ENCODE measurements at regions not wholly inside any gene's neighbourhood (a gene's known extent, or its start where the extent isn't known, plus 50 kb on each side); places are given as distances from the start of the nearest gene placed in this dataset.

DNA sequence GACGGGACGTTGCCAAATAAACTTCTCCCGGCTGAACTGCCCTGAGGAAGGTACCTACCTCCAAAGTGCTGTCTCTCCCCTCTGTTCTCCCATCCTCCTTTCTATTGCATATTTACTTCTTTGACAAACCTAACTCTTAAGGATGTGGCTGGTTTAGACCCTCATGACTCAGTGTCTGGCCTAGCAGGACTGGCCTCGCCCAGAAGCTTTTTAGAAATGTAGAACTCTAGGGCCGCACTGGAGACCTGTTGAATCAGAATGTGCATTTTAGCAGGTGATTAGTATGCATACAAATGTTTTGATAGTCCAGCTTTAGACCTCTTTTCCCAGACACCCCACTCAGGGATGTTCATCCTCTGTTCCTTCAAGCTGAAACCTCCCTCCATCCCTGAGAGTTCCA, 335.9 kb downstream of the PIK3R1 start:
- H3K27ac ChIP-seq (ENCODE audit: low read depth in 1 of 2, low read length in 2 of 2) = no peak overlapping the region
- intact Hi-C loops (cut with DNase I, micrococcal nuclease) = no loop called here
- H3K4me3 ChIP-seq (ENCODE audit: low read length) = no peak overlapping the region
- H3K36me3 Mint-ChIP-seq (ENCODE audit: low read depth) = no peaks in the 10 kb centered on the region
- DNase-seq (no peak), ATAC-seq (ENCODE audit: poor library complexity) (no peak)
- no peaks in the 10 kb centered on the region for H3K4me1 ChIP-seq (ENCODE audit: insufficient read depth, low read length)
- ChIA-PET CTCF (no interaction called here), POLR2A (interaction anchor here (0.6 kb wide), 1 partner anchor 55 kb away, joined by 3 read pairs; no protein-coding TSS in a partner anchor)
- H3K27me3 Mint-ChIP-seq = no peaks in the 10 kb centered on the region
- H3K4me3 Mint-ChIP-seq = no peak overlapping the region
- no peaks in the 10 kb centered on the region for H3K4me1 Mint-ChIP-seq (ENCODE audit: low read depth)
- TF ChIP-seq, protein P1, sequence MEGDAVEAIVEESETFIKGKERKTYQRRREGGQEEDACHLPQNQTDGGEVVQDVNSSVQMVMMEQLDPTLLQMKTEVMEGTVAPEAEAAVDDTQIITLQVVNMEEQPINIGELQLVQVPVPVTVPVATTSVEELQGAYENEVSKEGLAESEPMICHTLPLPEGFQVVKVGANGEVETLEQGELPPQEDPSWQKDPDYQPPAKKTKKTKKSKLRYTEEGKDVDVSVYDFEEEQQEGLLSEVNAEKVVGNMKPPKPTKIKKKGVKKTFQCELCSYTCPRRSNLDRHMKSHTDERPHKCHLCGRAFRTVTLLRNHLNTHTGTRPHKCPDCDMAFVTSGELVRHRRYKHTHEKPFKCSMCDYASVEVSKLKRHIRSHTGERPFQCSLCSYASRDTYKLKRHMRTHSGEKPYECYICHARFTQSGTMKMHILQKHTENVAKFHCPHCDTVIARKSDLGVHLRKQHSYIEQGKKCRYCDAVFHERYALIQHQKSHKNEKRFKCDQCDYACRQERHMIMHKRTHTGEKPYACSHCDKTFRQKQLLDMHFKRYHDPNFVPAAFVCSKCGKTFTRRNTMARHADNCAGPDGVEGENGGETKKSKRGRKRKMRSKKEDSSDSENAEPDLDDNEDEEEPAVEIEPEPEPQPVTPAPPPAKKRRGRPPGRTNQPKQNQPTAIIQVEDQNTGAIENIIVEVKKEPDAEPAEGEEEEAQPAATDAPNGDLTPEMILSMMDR (IDR thresholded peaks at IDR 0.05) = no peak
- no peaks in the 10 kb centered on the region for H3K9me3 ChIP-seq (ENCODE audit: control insufficient read depth in 1 of 2, insufficient read depth in 1 of 2, low read length in 2 of 2)
- H3K36me3 ChIP-seq (ENCODE audit: insufficient read depth, low read length) = no peaks in the 10 kb centered on the region
- H3K9me3 Mint-ChIP-seq = no peaks in the 10 kb centered on the region
- no peak overlapping the region for H3K27ac Mint-ChIP-seq
- no peaks in the 10 kb centered on the region for H3K27me3 ChIP-seq (ENCODE audit: control insufficient read depth in 1 of 2, insufficient read depth in 2 of 2, low read length in 2 of 2)

DNA sequence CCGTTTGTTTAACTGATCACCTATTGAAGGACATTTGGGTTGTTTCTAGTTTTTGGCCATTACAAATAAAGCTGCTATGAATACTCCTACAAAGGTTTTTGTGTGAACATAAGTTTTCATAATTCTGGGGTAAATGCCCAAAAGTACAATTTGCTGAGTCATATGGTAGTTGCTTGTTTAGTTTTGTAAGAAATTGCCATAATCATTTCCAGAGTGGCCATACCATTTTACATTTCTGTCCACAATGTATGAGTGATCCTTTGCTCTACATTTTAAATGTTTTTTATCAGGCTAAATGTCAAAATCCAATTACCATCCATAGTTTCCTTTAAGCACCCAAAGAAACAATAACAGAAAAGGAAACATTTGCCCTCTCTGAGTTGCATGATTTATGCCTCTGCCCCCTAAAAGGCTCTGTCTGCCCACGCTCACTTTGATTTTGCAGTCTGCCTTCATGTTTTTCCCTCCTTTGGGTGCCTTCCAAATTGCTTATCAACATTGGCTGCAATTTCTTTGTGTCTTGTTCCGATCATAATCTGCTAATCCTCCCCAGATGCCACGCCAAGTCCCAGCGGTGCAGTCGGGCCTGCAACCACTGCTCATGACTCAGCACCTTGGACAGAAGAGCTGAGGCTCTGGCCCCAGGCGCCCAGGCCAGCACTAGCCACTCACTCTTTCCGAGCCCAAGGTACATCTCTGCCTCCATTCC, 339.2 kb downstream of the PIK3R1 start:
- ATAC-seq (ENCODE audit: poor library complexity) (no peak), DNase-seq (no peak)
- Mint-ChIP-seq H3K4me1 (ENCODE audit: low read depth) (no peaks in the 10 kb centered on the region), H3K36me3 (ENCODE audit: low read depth) (no peaks in the 10 kb centered on the region), H3K9me3 (no peaks in the 10 kb centered on the region), H3K27ac (no peak overlapping the region), H3K27me3 (no peaks in the 10 kb centered on the region), H3K4me3 (no peak overlapping the region)
- Histone ChIP-seq H3K4me3 (ENCODE audit: low read length) (no peak overlapping the region), H3K27ac (ENCODE audit: low read depth in 1 of 2, low read length in 2 of 2) (no peak overlapping the region), H3K4me1 (ENCODE audit: insufficient read depth, low read length) (no peaks in the 10 kb centered on the region), H3K27me3 (ENCODE audit: control insufficient read depth in 1 of 2, insufficient read depth in 2 of 2, low read length in 2 of 2) (no peaks in the 10 kb centered on the region), H3K36me3 (ENCODE audit: insufficient read depth, low read length) (no peaks in the 10 kb centered on the region), H3K9me3 (ENCODE audit: control insufficient read depth in 1 of 2, insufficient read depth in 1 of 2, low read length in 2 of 2) (no peaks in the 10 kb centered on the region)
- ChIA-PET POLR2A (no interaction called here), CTCF (no interaction called here)
- intact Hi-C loops (cut with DNase I, micrococcal nuclease) = no loop called here
- TF ChIP-seq, protein P1 (IDR thresholded peaks at IDR 0.05) = no peak

DNA sequence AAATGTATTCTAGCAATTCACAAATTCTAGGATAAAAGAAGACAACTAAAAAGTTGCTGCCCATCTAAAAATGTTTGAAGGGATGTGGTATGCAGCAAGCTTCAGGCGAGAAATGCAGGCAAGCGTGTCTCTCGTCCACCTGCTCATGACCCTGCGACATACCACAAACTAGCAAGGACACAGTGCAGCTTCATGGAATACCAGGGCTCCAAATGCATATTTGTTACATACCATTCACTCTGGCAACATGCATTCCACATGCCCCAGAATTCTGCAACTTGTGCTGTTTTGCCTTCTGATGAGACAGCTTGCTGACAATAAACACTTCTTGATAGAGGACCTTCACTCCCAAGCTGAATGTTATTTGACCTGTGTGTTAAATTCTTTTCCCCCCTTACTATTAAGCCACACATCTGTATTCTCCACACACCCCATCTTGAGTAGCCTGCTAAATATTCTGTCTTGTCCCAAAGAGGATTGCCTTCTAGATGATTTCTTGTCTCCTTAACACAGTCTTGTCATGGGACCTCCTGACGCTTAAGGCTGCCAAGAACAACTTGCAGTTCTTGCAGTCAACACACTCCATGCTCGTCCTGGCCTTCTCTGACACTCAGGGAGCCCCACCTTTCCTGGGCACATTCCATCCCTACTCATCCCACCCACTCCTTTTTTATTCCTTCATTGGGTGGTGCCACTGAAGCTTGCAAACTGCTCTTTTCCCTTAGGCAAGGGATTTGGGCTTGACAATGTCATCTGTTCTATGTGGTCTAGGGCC, 340.5 kb downstream of the PIK3R1 start:
- ChIA-PET POLR2A (no interaction called here), CTCF (interaction anchor here (1.2 kb wide), 1 partner anchor 10 kb away, joined by 3 read pairs; no protein-coding TSS in a partner anchor)
- H3K27me3 ChIP-seq (ENCODE audit: control insufficient read depth in 1 of 2, insufficient read depth in 2 of 2, low read length in 2 of 2) = no peaks in the 10 kb centered on the region
- no peaks in the 10 kb centered on the region for H3K27me3 Mint-ChIP-seq
- ATAC-seq (ENCODE audit: poor library complexity) (no peak), DNase-seq (no peak)
- no peak overlapping the region for H3K4me3 Mint-ChIP-seq
- TF ChIP-seq, protein P1 (IDR thresholded peaks at IDR 0.05) = no peak
- H3K36me3 Mint-ChIP-seq (ENCODE audit: low read depth) = no peaks in the 10 kb centered on the region
- H3K27ac ChIP-seq (ENCODE audit: low read depth in 1 of 2, low read length in 2 of 2) = no peak overlapping the region
- no peaks in the 10 kb centered on the region for H3K4me1 ChIP-seq (ENCODE audit: insufficient read depth, low read length)
- no peaks in the 10 kb centered on the region for H3K36me3 ChIP-seq (ENCODE audit: insufficient read depth, low read length)
- intact Hi-C loops (cut with DNase I, micrococcal nuclease) = no loop called here
- H3K27ac Mint-ChIP-seq = no peak overlapping the region
- no peaks in the 10 kb centered on the region for H3K9me3 ChIP-seq (ENCODE audit: control insufficient read depth in 1 of 2, insufficient read depth in 1 of 2, low read length in 2 of 2)
- H3K4me1 Mint-ChIP-seq (ENCODE audit: low read depth) = no peaks in the 10 kb centered on the region
- H3K9me3 Mint-ChIP-seq = no peaks in the 10 kb centered on the region
- H3K4me3 ChIP-seq (ENCODE audit: low read length) = no peak overlapping the region

Data from CD4-positive, alpha-beta T cell (primary cell).